ENCODE measurements at regions not wholly inside any gene's neighbourhood (a gene's known extent, or its start where the extent isn't known, plus 50 kb on each side); places are given as distances from the start of the nearest gene placed in this dataset.

DNA sequence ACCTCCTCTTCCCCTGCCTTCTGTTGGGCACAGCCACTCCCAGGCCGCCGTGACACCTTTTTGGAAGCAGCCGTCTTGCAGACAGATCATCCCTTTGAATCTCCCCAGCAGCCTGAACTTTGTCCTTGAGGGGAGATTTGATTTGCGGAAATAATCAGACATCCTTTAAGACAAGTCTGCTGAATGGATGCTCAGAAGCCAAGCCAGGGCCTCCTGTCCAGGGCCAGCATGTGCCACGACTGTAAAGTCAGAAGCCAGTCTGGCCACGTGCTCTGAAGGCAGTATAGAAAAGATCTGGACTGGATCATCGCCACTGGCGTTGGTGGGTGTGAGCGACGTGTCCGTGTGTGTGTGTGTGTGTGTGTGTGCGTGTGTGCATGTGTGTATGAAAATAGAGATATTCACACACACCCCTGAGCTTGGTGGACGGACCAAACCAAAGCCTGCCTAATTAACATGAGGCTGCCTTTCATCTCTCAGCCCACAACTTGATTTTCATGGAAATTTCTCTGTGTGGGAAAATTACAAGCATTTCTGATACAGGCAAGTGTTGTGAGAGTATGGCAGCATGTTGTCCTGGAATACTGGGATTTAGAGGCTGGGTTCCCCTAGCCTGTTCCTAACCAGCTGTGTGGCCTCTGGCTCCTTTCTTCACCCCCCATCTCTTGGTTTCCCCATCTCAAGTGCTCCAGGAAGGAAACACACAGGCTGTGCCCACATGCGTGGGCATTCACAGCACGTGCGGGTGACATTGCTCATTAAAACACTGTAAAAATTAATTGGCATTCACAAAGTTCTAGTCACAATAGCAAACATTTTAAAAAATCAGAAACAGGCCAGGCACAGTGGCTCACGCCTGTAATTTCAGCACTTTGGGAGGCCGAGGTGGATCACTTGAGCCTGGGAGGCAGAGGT is 61.8 kb upstream of the WNT7B start:
- Histone ChIP-seq H4K20me1 (ENCODE audit: control insufficient read depth, extremely low read depth, insufficient read depth, low read length) (no peaks in the 10 kb centered on the region), H3K9ac (ENCODE audit: control insufficient read depth, extremely low read depth, insufficient read depth, low read length) (peak overlapping the region; percentile 72), H3K4me3 (ENCODE audit: control insufficient read depth in 2 of 3, extremely low read depth in 1 of 3, insufficient read depth in 2 of 3, low read depth in 1 of 3, low read length in 3 of 3) (peak overlapping the region in 2 of 3 experiments; percentile 19 to 41), H3K4me1 (ENCODE audit: control insufficient read depth, extremely low read depth, insufficient read depth, low read length) (peaks cover 74% of the 10 kb centered on the region), H3K4me2 (ENCODE audit: control insufficient read depth, extremely low read depth, insufficient read depth, low read depth, low read length) (peak overlapping the region; percentile 99), H3K9me1 (ENCODE audit: control insufficient read depth, extremely low read depth, insufficient read depth, low read length) (no peaks in the 10 kb centered on the region), H3K27me3 (ENCODE audit: control insufficient read depth, extremely low read depth, insufficient read depth, low read length) (no peaks in the 10 kb centered on the region), H3K79me2 (ENCODE audit: control insufficient read depth, insufficient read depth, low read length) (peaks cover 41% of the 10 kb centered on the region), H3K9me3 (ENCODE audit: control insufficient read depth, low read depth, low read length) (no peaks in the 10 kb centered on the region), H3K27ac (ENCODE audit: control insufficient read depth, insufficient read depth, low read length) (peak overlapping the region; percentile 93), H3K36me3 (ENCODE audit: control insufficient read depth in 2 of 2, extremely low read depth in 1 of 2, insufficient read depth in 2 of 2, low read length in 2 of 2) (no peaks in the 10 kb centered on the region), H2AFZ (ENCODE audit: control insufficient read depth, low read length) (peak overlapping the region; percentile 89)
- FAIRE-seq, result peak; percentile 74
- TF ChIP-seq, protein P1, sequence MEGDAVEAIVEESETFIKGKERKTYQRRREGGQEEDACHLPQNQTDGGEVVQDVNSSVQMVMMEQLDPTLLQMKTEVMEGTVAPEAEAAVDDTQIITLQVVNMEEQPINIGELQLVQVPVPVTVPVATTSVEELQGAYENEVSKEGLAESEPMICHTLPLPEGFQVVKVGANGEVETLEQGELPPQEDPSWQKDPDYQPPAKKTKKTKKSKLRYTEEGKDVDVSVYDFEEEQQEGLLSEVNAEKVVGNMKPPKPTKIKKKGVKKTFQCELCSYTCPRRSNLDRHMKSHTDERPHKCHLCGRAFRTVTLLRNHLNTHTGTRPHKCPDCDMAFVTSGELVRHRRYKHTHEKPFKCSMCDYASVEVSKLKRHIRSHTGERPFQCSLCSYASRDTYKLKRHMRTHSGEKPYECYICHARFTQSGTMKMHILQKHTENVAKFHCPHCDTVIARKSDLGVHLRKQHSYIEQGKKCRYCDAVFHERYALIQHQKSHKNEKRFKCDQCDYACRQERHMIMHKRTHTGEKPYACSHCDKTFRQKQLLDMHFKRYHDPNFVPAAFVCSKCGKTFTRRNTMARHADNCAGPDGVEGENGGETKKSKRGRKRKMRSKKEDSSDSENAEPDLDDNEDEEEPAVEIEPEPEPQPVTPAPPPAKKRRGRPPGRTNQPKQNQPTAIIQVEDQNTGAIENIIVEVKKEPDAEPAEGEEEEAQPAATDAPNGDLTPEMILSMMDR (optimal IDR thresholded peaks at IDR 0.05 in 1 of 3, IDR thresholded peaks at IDR 0.05 in 1 of 3, conservative IDR thresholded peaks at IDR 0.05 in 1 of 3; ENCODE audit: extremely low read depth in 1 of 3, insufficient read depth in 2 of 3, low read length in 3 of 3), result no peak
- TF ChIP-seq EZH2 (IDR thresholded peaks at IDR 0.05; ENCODE audit: low read length), result no peak
- dilution Hi-C loops (cut with MboI; ENCODE audit: extremely low pct_ligation_motif_present, low sequenced_read_pairs), result no loop called here
- no peak for DNase-seq (ENCODE audit: low read depth, low spot score)

DNA sequence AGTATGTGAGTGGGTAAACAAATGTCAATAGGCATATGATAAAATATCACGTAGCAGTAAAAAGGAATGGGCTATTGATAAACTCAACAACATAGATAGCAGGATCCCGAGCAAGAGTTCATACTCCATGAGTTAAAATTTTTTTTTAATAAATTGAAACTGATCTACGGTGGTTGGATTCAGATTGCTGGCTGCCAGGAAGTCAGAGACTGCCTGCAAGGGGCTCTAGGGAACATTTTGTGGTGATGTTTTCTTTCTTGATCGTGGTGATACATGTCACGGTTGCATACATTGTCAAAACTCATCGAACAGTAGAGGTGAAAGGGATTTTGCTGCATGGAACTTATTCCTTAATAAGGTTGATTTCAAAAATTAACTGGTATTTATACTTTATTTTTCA is 62.6 kb upstream of the WNT7B start:
- Histone ChIP-seq H3K9ac (ENCODE audit: control insufficient read depth, extremely low read depth, insufficient read depth, low read length) (peak overlapping the region; percentile 72), H3K9me3 (ENCODE audit: control insufficient read depth, low read depth, low read length) (no peaks in the 10 kb centered on the region), H3K79me2 (ENCODE audit: control insufficient read depth, insufficient read depth, low read length) (peaks cover 46% of the 10 kb centered on the region), H2AFZ (ENCODE audit: control insufficient read depth, low read length) (peak overlapping the region; percentile 66), H3K4me1 (ENCODE audit: control insufficient read depth, extremely low read depth, insufficient read depth, low read length) (peaks cover 82% of the 10 kb centered on the region), H3K36me3 (ENCODE audit: control insufficient read depth in 2 of 2, extremely low read depth in 1 of 2, insufficient read depth in 2 of 2, low read length in 2 of 2) (no peaks in the 10 kb centered on the region), H3K9me1 (ENCODE audit: control insufficient read depth, extremely low read depth, insufficient read depth, low read length) (no peaks in the 10 kb centered on the region), H4K20me1 (ENCODE audit: control insufficient read depth, extremely low read depth, insufficient read depth, low read length) (no peaks in the 10 kb centered on the region), H3K27me3 (ENCODE audit: control insufficient read depth, extremely low read depth, insufficient read depth, low read length) (no peaks in the 10 kb centered on the region), H3K27ac (ENCODE audit: control insufficient read depth, insufficient read depth, low read length) (peak overlapping the region; percentile 93), H3K4me3 (ENCODE audit: control insufficient read depth in 2 of 3, extremely low read depth in 1 of 3, insufficient read depth in 2 of 3, low read depth in 1 of 3, low read length in 3 of 3) (peak overlapping the region in 2 of 3 experiments; percentile 41 to 60), H3K4me2 (ENCODE audit: control insufficient read depth, extremely low read depth, insufficient read depth, low read depth, low read length) (peak overlapping the region; percentile 99)
- dilution Hi-C loops (cut with MboI; ENCODE audit: extremely low pct_ligation_motif_present, low sequenced_read_pairs), result no loop called here
- no peak for DNase-seq (ENCODE audit: low read depth, low spot score)
- no peak for TF ChIP-seq EZH2 (IDR thresholded peaks at IDR 0.05; ENCODE audit: low read length)
- TF ChIP-seq, protein P1 (optimal IDR thresholded peaks at IDR 0.05 in 1 of 3, IDR thresholded peaks at IDR 0.05 in 1 of 3, conservative IDR thresholded peaks at IDR 0.05 in 1 of 3; ENCODE audit: extremely low read depth in 1 of 3, insufficient read depth in 2 of 3, low read length in 3 of 3), result no peak
- no peak for FAIRE-seq
